ENCODE measurements at regions not wholly inside any gene's neighbourhood (a gene's known extent, or its start where the extent isn't known, plus 50 kb on each side); places are given as distances from the start of the nearest gene placed in this dataset.
A peak's percentile ranks its signal among the peaks of the same experiment; 100 is the strongest.

DNA sequence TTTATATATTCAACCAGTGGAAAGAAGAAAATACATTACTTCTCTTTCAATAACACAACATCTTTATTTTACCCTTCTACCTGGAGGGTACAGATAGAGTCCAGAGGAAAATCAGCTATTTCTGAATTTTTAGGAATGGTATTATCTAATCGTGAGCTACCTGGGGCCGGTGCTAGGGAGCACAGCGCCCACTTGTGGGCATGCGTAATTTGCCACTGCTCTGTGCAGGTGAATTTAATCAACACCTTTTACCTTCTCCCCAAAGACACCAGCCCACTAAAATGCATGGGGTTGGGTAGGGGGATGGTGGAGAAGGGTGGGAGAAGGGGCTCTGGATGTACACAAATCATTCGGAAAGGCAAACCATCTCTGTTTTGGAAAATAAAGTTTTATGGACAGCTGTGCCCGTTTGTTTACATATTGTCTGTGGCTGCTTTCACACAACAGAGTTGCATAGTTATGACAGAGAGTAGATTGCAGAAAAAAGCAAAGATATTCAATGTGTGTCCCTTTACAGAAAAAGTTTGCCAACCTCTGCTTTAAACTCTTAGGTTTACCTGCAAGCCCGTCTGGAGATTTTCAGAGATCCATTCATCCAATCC, 51.5 kb upstream of the DCC start:
- H3K36me3 Mint-ChIP-seq: no peaks in the 10 kb centered on the region
- H3K4me1 Mint-ChIP-seq: peaks cover 43% of the 10 kb centered on the region
- H3K27me3 Mint-ChIP-seq (ENCODE audit: low read depth): no peaks in the 10 kb centered on the region
- TF ChIP-seq SMAD3 (CRISPR knock-in tag; IDR thresholded peaks at IDR 0.05; ENCODE audit: borderline replicate concordance): no peak
- TF ChIP-seq, protein P1, sequence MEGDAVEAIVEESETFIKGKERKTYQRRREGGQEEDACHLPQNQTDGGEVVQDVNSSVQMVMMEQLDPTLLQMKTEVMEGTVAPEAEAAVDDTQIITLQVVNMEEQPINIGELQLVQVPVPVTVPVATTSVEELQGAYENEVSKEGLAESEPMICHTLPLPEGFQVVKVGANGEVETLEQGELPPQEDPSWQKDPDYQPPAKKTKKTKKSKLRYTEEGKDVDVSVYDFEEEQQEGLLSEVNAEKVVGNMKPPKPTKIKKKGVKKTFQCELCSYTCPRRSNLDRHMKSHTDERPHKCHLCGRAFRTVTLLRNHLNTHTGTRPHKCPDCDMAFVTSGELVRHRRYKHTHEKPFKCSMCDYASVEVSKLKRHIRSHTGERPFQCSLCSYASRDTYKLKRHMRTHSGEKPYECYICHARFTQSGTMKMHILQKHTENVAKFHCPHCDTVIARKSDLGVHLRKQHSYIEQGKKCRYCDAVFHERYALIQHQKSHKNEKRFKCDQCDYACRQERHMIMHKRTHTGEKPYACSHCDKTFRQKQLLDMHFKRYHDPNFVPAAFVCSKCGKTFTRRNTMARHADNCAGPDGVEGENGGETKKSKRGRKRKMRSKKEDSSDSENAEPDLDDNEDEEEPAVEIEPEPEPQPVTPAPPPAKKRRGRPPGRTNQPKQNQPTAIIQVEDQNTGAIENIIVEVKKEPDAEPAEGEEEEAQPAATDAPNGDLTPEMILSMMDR (IDR thresholded peaks at IDR 0.05): peak; percentile 88
- ChIA-PET CTCF (interaction anchor here (0.6 to 1.8 kb wide), 16 partner anchors 9 to 620 kb away, joined by 3 to 19 read pairs (median 3); no protein-coding TSS in a partner anchor), POLR2A (no interaction called here)
- DNase-seq (ENCODE audit: low spot score) (peak; percentile 75), ATAC-seq (peak; percentile 93)
- no peak overlapping the region for H3K27ac Mint-ChIP-seq
- H3K4me3 Mint-ChIP-seq: no peak overlapping the region
- H3K9me3 Mint-ChIP-seq: peaks cover 3% of the 10 kb centered on the region; the same call in 1 of the 2 replicates

DNA sequence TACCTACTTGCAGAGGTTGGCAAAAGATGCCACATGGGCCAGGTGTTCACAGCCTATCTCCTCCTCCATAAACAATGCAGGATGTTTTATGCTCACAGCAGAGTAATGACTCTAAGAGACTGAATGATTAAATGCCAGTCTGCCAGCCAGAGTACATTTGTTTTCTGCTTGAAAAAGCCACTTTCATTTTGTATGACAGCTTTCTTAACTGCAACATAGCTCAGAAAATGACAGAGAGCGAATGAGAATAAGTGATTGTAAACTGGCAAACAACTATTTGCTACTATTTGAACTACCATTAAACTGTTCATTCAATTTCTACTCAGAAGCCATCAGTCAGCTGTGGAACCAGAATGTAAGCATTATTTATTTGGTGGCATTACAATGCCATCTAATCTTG, 50.6 kb upstream of the DCC start:
- ATAC-seq (no peak), DNase-seq (ENCODE audit: low spot score) (no peak)
- POLR2A ChIA-PET: no interaction called here
- peaks cover 3% of the 10 kb centered on the region; the same call in 1 of the 2 replicates for H3K9me3 Mint-ChIP-seq
- CTCF ChIA-PET: interaction anchor here (1.8 kb wide), 1 partner anchor 52 kb away, joined by 11 read pairs; no protein-coding TSS in a partner anchor
- no peak overlapping the region for H3K27ac Mint-ChIP-seq
- no peaks in the 10 kb centered on the region for H3K36me3 Mint-ChIP-seq
- TF ChIP-seq SMAD4 (CRISPR knock-in tag; IDR thresholded peaks at IDR 0.05): no peak
- no peak for TF ChIP-seq MYBL2 (CRISPR knock-in tag; IDR thresholded peaks at IDR 0.05)
- TF ChIP-seq, protein P2, sequence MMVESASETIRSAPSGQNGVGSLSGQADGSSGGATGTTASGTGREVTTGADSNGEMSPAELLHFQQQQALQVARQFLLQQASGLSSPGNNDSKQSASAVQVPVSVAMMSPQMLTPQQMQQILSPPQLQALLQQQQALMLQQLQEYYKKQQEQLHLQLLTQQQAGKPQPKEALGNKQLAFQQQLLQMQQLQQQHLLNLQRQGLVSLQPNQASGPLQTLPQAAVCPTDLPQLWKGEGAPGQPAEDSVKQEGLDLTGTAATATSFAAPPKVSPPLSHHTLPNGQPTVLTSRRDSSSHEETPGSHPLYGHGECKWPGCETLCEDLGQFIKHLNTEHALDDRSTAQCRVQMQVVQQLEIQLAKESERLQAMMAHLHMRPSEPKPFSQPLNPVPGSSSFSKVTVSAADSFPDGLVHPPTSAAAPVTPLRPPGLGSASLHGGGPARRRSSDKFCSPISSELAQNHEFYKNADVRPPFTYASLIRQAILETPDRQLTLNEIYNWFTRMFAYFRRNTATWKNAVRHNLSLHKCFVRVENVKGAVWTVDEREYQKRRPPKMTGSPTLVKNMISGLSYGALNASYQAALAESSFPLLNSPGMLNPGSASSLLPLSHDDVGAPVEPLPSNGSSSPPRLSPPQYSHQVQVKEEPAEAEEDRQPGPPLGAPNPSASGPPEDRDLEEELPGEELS (CRISPR knock-in tag; IDR thresholded peaks at IDR 0.05): no peak
- TF ChIP-seq KAT7 (CRISPR knock-in tag; IDR thresholded peaks at IDR 0.05; ENCODE audit: borderline replicate concordance): no peak
- TF ChIP-seq TEAD1 (CRISPR knock-in tag; IDR thresholded peaks at IDR 0.05): no peak
- TF ChIP-seq CREM (CRISPR knock-in tag; IDR thresholded peaks at IDR 0.05): no peak
- TF ChIP-seq RORB (CRISPR knock-in tag; IDR thresholded peaks at IDR 0.05): no peak
- TF ChIP-seq ZBTB21 (CRISPR knock-in tag; IDR thresholded peaks at IDR 0.05; ENCODE audit: borderline replicate concordance): no peak
- TF ChIP-seq GTF2I (CRISPR knock-in tag; conservative IDR thresholded peaks at IDR 0.05): no peak
- TF ChIP-seq, protein P3, sequence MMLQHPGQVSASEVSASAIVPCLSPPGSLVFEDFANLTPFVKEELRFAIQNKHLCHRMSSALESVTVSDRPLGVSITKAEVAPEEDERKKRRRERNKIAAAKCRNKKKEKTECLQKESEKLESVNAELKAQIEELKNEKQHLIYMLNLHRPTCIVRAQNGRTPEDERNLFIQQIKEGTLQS (CRISPR knock-in tag; conservative IDR thresholded peaks at IDR 0.05): no peak
- TF ChIP-seq HMGA2 (CRISPR knock-in tag; IDR thresholded peaks at IDR 0.05): no peak
- no peak for TF ChIP-seq PRRX2 (CRISPR knock-in tag; IDR thresholded peaks at IDR 0.05)
- TF ChIP-seq NFATC4 (CRISPR knock-in tag; IDR thresholded peaks at IDR 0.05): no peak
- no peak for TF ChIP-seq ZNF138 (CRISPR knock-in tag; conservative IDR thresholded peaks at IDR 0.05)
- no peak for TF ChIP-seq ZNF423 (CRISPR knock-in tag; IDR thresholded peaks at IDR 0.05)
- TF ChIP-seq, protein P4, sequence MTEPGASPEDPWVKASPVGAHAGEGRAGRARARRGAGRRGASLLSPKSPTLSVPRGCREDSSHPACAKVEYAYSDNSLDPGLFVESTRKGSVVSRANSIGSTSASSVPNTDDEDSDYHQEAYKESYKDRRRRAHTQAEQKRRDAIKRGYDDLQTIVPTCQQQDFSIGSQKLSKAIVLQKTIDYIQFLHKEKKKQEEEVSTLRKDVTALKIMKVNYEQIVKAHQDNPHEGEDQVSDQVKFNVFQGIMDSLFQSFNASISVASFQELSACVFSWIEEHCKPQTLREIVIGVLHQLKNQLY (CRISPR knock-in tag; IDR thresholded peaks at IDR 0.05): no peak
- TF ChIP-seq RELA (CRISPR knock-in tag; IDR thresholded peaks at IDR 0.05; ENCODE audit: borderline replicate concordance): no peak
- TF ChIP-seq ETV6 (CRISPR knock-in tag; IDR thresholded peaks at IDR 0.05): no peak
- no peak for TF ChIP-seq IRF2 (CRISPR knock-in tag; IDR thresholded peaks at IDR 0.05; ENCODE audit: borderline replicate concordance, low read depth)
- H3K4me1 Mint-ChIP-seq: peaks cover 43% of the 10 kb centered on the region
- H3K27me3 Mint-ChIP-seq (ENCODE audit: low read depth): no peaks in the 10 kb centered on the region
- no peak overlapping the region for H3K4me3 Mint-ChIP-seq
